ENCODE measurements at regions not wholly inside any gene's neighbourhood (a gene's known extent, or its start where the extent isn't known, plus 50 kb on each side); places are given as distances from the start of the nearest gene placed in this dataset.
A peak's percentile ranks its signal among the peaks of the same experiment; 100 is the strongest.

GRCh38 chr3:13164893-13165492 is 91.8 kb upstream of the IQSEC1 start:
- no peak overlapping the region for H3K4me3 Mint-ChIP-seq (ENCODE audit: unreplicated experiment)
- peaks cover 19% of the 10 kb centered on the region for H3K4me1 Mint-ChIP-seq (ENCODE audit: unreplicated experiment)
- H3K36me3 Mint-ChIP-seq (ENCODE audit: low read depth, unreplicated experiment), result peaks cover 21% of the 10 kb centered on the region
- H3K27me3 Mint-ChIP-seq (ENCODE audit: unreplicated experiment), result peaks cover 12% of the 10 kb centered on the region
- no peaks in the 10 kb centered on the region for H3K9me3 Mint-ChIP-seq (ENCODE audit: unreplicated experiment)
- DNase-seq (ENCODE audit: low spot score), result no peak
- H3K27ac Mint-ChIP-seq (ENCODE audit: unreplicated experiment), result no peak overlapping the region
- TF ChIP-seq, protein P1, sequence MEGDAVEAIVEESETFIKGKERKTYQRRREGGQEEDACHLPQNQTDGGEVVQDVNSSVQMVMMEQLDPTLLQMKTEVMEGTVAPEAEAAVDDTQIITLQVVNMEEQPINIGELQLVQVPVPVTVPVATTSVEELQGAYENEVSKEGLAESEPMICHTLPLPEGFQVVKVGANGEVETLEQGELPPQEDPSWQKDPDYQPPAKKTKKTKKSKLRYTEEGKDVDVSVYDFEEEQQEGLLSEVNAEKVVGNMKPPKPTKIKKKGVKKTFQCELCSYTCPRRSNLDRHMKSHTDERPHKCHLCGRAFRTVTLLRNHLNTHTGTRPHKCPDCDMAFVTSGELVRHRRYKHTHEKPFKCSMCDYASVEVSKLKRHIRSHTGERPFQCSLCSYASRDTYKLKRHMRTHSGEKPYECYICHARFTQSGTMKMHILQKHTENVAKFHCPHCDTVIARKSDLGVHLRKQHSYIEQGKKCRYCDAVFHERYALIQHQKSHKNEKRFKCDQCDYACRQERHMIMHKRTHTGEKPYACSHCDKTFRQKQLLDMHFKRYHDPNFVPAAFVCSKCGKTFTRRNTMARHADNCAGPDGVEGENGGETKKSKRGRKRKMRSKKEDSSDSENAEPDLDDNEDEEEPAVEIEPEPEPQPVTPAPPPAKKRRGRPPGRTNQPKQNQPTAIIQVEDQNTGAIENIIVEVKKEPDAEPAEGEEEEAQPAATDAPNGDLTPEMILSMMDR (IDR thresholded peaks at IDR 0.05; ENCODE audit: unreplicated experiment), result no peak

GRCh38 chr3:13163848-13164382 is 90.7 kb upstream of the IQSEC1 start:
- H3K4me3 Mint-ChIP-seq (ENCODE audit: unreplicated experiment), result peak overlapping the region; percentile 4
- DNase-seq (ENCODE audit: low spot score), result no peak
- H3K27ac Mint-ChIP-seq (ENCODE audit: unreplicated experiment), result no peak overlapping the region
- peaks cover 19% of the 10 kb centered on the region for H3K36me3 Mint-ChIP-seq (ENCODE audit: low read depth, unreplicated experiment)
- H3K27me3 Mint-ChIP-seq (ENCODE audit: unreplicated experiment), result peaks cover 12% of the 10 kb centered on the region
- peaks cover 19% of the 10 kb centered on the region for H3K4me1 Mint-ChIP-seq (ENCODE audit: unreplicated experiment)
- TF ChIP-seq, protein P1 (IDR thresholded peaks at IDR 0.05; ENCODE audit: unreplicated experiment), result no peak
- no peaks in the 10 kb centered on the region for H3K9me3 Mint-ChIP-seq (ENCODE audit: unreplicated experiment)

DNA sequence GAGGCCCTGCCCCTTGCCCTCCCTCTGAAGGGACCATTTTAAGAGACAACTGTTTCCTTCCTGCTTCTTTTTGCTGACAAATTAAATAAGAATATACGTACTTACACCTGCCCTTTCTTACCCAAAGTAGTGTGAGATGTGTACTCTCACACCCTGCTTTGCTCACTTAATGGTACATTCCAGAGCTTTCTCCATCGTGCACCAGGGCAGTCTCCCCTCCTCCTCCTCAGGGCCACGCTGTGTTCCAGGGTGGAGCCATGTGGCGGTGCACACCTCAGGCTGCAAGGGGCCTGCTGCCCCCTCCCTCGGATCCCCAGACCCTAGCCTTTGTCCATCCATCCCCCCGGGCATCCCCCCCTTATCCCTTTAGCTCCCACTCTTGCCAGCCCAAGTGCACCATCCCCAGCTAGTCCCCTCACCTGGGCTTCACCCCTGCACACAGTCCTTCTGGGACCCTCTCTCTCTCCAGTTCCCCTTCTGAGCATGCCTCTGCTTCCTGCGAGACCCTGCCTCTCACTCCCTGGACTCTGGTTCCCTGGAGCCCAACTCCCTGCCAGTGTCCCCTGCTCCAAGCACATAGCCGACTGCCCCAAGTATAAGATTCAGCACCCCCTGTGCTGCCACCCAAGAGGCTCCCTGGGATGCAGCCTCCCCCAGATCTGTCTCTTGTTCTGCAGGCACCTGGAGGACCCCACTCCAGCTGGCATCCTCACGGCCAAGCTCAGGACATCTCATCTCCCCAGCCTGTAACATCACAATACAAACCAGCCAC is 89.5 kb upstream of the IQSEC1 start:
- peaks cover 10% of the 10 kb centered on the region for H3K27me3 Mint-ChIP-seq (ENCODE audit: unreplicated experiment)
- H3K27ac Mint-ChIP-seq (ENCODE audit: unreplicated experiment), result no peak overlapping the region
- no peaks in the 10 kb centered on the region for H3K9me3 Mint-ChIP-seq (ENCODE audit: unreplicated experiment)
- no peak overlapping the region for H3K4me3 Mint-ChIP-seq (ENCODE audit: unreplicated experiment)
- DNase-seq (ENCODE audit: low spot score), result no peak
- TF ChIP-seq, protein P1 (IDR thresholded peaks at IDR 0.05; ENCODE audit: unreplicated experiment), result no peak
- peaks cover 19% of the 10 kb centered on the region for H3K4me1 Mint-ChIP-seq (ENCODE audit: unreplicated experiment)
- peaks cover 19% of the 10 kb centered on the region for H3K36me3 Mint-ChIP-seq (ENCODE audit: low read depth, unreplicated experiment)

DNA sequence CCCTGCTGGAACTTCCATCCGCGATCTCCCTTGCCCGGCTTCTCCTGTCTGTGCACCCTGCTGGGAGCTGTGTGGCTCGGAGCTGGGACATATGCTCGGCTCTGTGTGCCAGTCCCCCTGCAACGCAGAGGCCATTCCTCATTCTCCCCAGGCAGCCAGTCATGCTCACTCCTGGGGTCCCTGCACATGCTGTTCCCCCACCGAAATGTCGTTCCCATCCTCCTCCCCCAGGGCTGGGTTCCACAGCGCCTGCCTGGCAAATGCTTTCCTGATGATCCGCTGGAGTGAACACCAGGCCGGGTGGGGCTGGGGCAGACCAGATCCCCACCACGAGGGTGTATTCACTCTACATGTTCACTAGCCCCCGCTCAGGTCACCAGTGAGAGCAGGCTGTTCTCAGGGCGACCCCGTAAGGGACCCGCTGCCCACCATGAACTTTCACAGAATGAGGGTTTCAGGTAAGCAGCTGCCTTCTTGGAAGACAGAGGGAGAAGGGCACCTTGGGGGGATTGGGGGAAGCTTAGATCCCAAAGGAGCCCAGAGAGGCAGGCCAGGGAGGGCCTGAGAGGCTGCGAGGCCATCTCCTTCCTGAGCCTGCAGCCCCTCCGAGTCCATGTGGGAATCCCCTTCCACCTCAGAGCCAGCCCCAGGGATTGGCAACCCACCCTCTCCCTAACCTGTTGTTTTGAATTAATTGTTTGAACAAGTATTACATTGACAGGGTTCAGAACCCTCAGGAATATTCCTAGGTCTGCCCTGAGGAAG is 88.7 kb upstream of the IQSEC1 start:
- no peak for DNase-seq (ENCODE audit: low spot score)
- TF ChIP-seq, protein P1 (IDR thresholded peaks at IDR 0.05; ENCODE audit: unreplicated experiment), result no peak
- Mint-ChIP-seq H3K27me3 (ENCODE audit: unreplicated experiment) (peaks cover 11% of the 10 kb centered on the region), H3K27ac (ENCODE audit: unreplicated experiment) (no peak overlapping the region), H3K9me3 (ENCODE audit: unreplicated experiment) (no peaks in the 10 kb centered on the region), H3K4me3 (ENCODE audit: unreplicated experiment) (no peak overlapping the region), H3K36me3 (ENCODE audit: low read depth, unreplicated experiment) (peaks cover 27% of the 10 kb centered on the region), H3K4me1 (ENCODE audit: unreplicated experiment) (peaks cover 19% of the 10 kb centered on the region)

Data from endothelial cell (in vitro differentiated cells).